Mucosa of descending colon (tissue), 3 donors: ENCODE measurements at regions not wholly inside any gene's neighbourhood (a gene's known extent, or its start where the extent isn't known, plus 50 kb on each side); places are given as distances from the start of the nearest gene placed in this dataset.

Experiments used
- ATAC-seq: fragments of 200-7000 bp; cut with Tn5 transposase; one replicate; pipeline ENCODE4 v1.9.1; 2020; ENCODE audit warnings: mild to moderate bottlenecking, moderate library complexity
- DNase-seq, 3 donors: peaks; one replicate each; pipeline ENCODE4 v3.0.0-alpha.2; 2020
- H3K36me3 ChIP-seq: fragments of 200-600 bp; one replicate; pipeline ENCODE4 v1.8.0; 2021; ENCODE audit warnings: low read depth, mild to moderate bottlenecking
- H3K4me1 ChIP-seq: fragments of 200-600 bp; one replicate; pipeline ENCODE4 v1.8.0; 2021; ENCODE audit warnings: low read depth, mild to moderate bottlenecking
- H3K4me3 ChIP-seq: fragments of 200-600 bp; one replicate; pipeline ENCODE4 v1.8.0; 2021; ENCODE audit warnings: mild to moderate bottlenecking
- H3K9me3 ChIP-seq: fragments of 200-600 bp; one replicate; pipeline ENCODE4 v1.8.0; 2021; ENCODE audit warnings: mild to moderate bottlenecking
- intact Hi-C, 2 donors: fragments of 100-400 bp; cut with DNase I in 1 of 2; cut with micrococcal nuclease in 1 of 2; formaldehyde crosslinking; loops; one replicate each; pipeline versions ENCODE4 v1.11.0 to v1.11.1; 2022; cut with DNase I, micrococcal nuclease
- TF ChIP-seq, protein P1 (sequence below): fragments of 200-600 bp; IDR thresholded peaks from one replicate; pipeline ENCODE4 v1.8.0; 2022; ENCODE audit warnings: antibody characterized with exemption, mild to moderate bottlenecking
- donor health status: DM: no; HTN: no; CAD: no; lungs with moderate emphysema.
- donor health status: DM: no; HTN: no; CAD: no.
- donor health status: DM: no; HTN: yes; CAD: no.

- DNase-seq: no peak
- ATAC-seq: no peak
- H3K4me1 ChIP-seq: no peaks in the 10 kb centered on the region
- no peaks in the 10 kb centered on the region for H3K9me3 ChIP-seq
- TF ChIP-seq, protein P1, sequence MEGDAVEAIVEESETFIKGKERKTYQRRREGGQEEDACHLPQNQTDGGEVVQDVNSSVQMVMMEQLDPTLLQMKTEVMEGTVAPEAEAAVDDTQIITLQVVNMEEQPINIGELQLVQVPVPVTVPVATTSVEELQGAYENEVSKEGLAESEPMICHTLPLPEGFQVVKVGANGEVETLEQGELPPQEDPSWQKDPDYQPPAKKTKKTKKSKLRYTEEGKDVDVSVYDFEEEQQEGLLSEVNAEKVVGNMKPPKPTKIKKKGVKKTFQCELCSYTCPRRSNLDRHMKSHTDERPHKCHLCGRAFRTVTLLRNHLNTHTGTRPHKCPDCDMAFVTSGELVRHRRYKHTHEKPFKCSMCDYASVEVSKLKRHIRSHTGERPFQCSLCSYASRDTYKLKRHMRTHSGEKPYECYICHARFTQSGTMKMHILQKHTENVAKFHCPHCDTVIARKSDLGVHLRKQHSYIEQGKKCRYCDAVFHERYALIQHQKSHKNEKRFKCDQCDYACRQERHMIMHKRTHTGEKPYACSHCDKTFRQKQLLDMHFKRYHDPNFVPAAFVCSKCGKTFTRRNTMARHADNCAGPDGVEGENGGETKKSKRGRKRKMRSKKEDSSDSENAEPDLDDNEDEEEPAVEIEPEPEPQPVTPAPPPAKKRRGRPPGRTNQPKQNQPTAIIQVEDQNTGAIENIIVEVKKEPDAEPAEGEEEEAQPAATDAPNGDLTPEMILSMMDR: no peak
- H3K4me3 ChIP-seq: no peak overlapping the region
- intact Hi-C loops: no loop called here
- H3K36me3 ChIP-seq: no peaks in the 10 kb centered on the region
Measured at GRCh38 chr16:80175011-80175410, 365.8 kb upstream of the DYNLRB2 start.

DNA sequence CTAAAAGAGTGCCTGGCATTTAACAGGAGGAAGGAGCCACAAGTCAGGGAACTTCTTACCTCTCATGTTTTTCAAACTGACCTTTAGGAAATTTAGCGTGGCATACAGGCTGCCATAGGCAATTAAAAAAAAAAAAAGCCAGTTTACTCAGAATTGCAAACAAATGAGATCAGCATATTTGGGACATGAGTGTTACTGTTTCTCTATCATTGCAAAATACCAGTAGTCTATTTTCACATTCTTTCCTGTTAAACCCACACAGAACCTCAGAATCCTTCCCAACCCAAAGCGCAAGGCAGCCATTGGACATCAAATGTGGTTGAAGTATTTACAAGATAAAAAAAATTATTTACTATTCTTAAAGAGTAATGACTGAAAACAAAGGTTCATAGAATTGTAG lies 366.4 kb upstream of the DYNLRB2 start:
- H3K4me3 ChIP-seq: no peak overlapping the region
- ATAC-seq (no peak), DNase-seq (no peak)
- no peaks in the 10 kb centered on the region for H3K36me3 ChIP-seq
- TF ChIP-seq, protein P1: no peak
- no peaks in the 10 kb centered on the region for H3K4me1 ChIP-seq
- intact Hi-C loops: no loop called here
- no peaks in the 10 kb centered on the region for H3K9me3 ChIP-seq

DNA sequence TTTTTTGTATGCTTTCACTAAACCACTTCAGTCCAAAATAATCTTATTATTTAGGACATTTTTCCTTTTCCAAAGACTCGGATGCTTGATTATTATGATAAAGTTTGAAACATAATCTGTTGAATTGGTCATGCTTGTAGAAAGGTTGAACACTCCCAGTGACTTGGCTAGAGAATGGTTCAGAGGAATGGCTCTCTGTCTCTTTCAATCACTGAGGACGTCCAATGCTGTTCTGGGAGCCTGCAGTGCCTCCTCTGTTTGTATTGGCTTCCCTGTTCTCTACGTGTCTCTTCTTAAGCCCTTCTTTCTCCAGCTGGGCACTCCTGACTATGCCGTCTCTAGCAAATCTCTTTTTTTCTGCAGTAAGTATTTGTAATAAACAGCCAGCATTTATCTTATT lies 369.0 kb upstream of the DYNLRB2 start:
- no peak for DNase-seq
- no peaks in the 10 kb centered on the region for H3K9me3 ChIP-seq
- ATAC-seq: no peak
- H3K4me1 ChIP-seq: no peaks in the 10 kb centered on the region
- TF ChIP-seq, protein P1: no peak
- intact Hi-C loops: no loop called here
- no peaks in the 10 kb centered on the region for H3K36me3 ChIP-seq
- H3K4me3 ChIP-seq: no peak overlapping the region

DNA sequence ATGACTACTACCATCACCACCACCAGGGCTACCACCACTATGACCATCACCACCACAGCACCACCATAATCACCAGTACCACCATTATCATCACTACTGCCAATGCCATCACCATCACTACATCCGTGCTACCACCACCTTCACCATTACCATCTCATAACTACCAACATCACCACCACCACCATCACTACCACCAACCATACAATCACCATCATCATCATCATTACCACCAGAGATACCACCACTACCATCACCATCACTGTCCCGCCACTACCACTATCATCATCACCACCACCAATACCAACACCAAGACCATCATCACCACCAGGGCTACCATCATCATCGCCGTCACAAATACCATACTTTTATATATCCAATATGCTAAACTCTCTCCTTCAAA lies 369.6 kb upstream of the DYNLRB2 start:
- DNase-seq: no peak
- no peaks in the 10 kb centered on the region for H3K36me3 ChIP-seq
- TF ChIP-seq, protein P1: no peak
- ATAC-seq: no peak
- H3K4me3 ChIP-seq: no peak overlapping the region
- H3K4me1 ChIP-seq: no peaks in the 10 kb centered on the region
- H3K9me3 ChIP-seq: no peaks in the 10 kb centered on the region
- intact Hi-C loops: no loop called here

DNA sequence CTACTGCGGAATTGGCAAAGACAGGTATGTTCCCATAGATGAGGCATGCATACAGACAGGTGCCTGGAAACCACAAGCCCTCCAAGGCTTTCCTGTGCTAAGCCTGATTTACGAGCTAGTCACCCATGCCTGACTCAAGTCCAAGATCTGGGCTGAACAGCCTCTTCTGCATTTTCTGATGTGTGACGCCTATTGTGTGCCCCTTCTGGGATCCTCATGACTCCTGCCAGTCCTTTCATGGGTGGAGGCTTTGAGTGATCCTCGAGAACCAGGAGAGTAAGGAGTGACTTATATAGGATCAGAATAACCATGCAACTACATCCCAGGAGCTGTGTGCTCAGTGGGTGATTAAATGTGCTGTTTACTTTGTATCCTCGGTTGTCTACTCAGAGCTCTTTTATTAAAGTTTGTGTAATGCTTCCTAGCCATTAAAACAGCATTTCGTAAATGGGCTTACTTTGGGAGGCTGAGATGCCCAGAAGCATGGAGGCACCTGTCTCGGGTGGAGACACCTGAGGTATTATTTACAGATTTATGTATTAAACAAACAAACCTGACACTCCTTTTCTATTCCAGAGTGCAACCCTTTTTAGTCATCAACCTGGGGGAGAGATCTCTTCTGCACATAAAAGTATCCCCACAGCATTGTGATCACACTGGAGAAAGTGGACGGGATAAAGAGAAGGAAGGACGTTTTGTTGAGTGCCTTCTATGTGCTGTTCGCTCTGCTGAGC lies 373.0 kb upstream of the DYNLRB2 start:
- Histone ChIP-seq H3K36me3 (no peaks in the 10 kb centered on the region), H3K9me3 (no peaks in the 10 kb centered on the region), H3K4me3 (no peak overlapping the region), H3K4me1 (no peaks in the 10 kb centered on the region)
- intact Hi-C loops: no loop called here
- ATAC-seq: no peak
- DNase-seq: no peak
- TF ChIP-seq, protein P1: no peak

DNA sequence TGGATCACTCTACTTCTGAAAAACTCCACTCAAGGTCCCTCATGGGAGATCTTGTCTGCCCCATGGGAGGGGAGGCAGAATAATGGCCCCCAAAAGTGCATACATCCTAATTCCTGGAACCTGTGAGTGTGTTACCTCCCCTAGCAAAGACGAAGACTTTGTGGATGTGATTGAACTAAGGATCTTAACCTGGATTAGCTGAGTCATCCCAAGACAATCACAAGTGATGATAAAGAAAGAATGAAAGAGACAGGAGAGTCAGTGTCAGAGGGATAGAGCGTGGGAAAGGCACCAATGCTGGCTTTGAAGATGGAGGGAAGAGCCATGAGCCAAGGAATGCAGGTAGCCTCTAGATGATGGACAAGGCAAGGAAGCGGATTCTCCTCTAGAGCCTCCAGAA lies 374.7 kb upstream of the DYNLRB2 start:
- no peak overlapping the region for H3K4me3 ChIP-seq
- no peaks in the 10 kb centered on the region for H3K36me3 ChIP-seq
- no peaks in the 10 kb centered on the region for H3K9me3 ChIP-seq
- TF ChIP-seq, protein P1: no peak
- intact Hi-C loops: no loop called here
- ATAC-seq (no peak), DNase-seq (no peak)
- no peaks in the 10 kb centered on the region for H3K4me1 ChIP-seq
